NT2/D1 (cell line): ENCODE measurements at regions not wholly inside any gene's neighbourhood (a gene's known extent, or its start where the extent isn't known, plus 50 kb on each side); places are given as distances from the start of the nearest gene placed in this dataset.

Experiments used
- SUZ12 ChIP-seq: IDR thresholded peaks from 2 replicates; pipeline ENCODE4 v1.6.1; 2011; ENCODE audit not compliant: insufficient read length, insufficient read depth; ENCODE audit errors: extremely low read depth
- YY1 ChIP-seq: IDR thresholded peaks from 2 replicates; pipeline ENCODE4 v1.6.1; 2011; ENCODE audit not compliant: insufficient read length, insufficient read depth
- ZNF274 ChIP-seq: IDR thresholded peaks from 2 replicates; pipeline ENCODE4 v1.6.1; 2011; ENCODE audit warnings: mild to moderate bottlenecking, low read depth, low read length

DNA sequence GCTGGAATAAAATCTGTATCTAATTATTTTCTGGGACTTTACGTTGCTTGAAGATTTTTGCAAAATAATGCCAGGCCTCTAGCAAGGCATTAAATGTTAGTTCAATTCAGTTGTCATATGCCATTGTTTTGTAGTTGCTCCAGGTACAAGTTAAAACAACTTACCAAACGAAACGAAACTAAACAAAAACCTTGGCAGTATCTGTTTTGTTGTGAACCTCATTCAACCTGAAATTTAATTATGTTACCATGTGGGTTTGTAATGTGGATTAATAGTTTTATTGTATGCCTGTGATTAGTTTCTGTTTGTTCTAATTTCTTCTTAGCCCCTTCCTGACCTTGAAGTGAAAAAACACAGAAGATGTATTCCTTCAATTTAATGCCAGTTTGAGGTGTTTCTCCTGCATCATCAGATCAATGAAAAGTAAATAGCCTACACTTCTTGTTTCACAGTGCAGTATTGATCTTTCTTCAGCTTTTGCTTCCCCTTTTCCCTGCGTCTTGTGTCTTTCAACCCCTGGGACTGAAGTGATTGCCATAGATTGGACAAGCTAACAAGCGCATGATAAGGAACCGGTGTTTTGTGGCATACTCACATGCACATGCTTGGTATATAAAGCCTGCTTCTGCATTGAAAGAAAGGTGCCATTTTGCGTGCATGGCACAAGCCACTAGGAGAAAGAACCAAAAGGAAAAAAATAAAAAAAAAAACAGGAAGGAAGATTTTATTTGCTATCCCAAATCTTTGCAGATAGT, 699.0 kb upstream of the ARRDC3 start:
- no peak for TF ChIP-seq ZNF274
- TF ChIP-seq YY1, result no peak
- TF ChIP-seq SUZ12, result no peak
